SH-SY5Y (cell line): ENCODE measurements at regions not wholly inside any gene's neighbourhood (a gene's known extent, or its start where the extent isn't known, plus 50 kb on each side); places are given as distances from the start of the nearest gene placed in this dataset.

Experiments used
- GATA2 ChIP-seq: IDR thresholded peaks from 2 replicates; pipeline ENCODE4 v1.6.1; 2011; ENCODE audit warnings: mild to moderate bottlenecking, low read depth, low read length
- GATA3 ChIP-seq: IDR thresholded peaks from 2 replicates; pipeline ENCODE4 v1.6.1; 2011; ENCODE audit warnings: low read depth, mild to moderate bottlenecking, low read length, moderate library complexity

- TF ChIP-seq GATA3 (no peak), GATA2 (no peak)
These were observed 476.7 kb upstream of the CAMK1G start for GRCh38 chr1:209106861-209107260.
